ENCODE measurements at regions not wholly inside any gene's neighbourhood (a gene's known extent, or its start where the extent isn't known, plus 50 kb on each side); places are given as distances from the start of the nearest gene placed in this dataset.

DNA sequence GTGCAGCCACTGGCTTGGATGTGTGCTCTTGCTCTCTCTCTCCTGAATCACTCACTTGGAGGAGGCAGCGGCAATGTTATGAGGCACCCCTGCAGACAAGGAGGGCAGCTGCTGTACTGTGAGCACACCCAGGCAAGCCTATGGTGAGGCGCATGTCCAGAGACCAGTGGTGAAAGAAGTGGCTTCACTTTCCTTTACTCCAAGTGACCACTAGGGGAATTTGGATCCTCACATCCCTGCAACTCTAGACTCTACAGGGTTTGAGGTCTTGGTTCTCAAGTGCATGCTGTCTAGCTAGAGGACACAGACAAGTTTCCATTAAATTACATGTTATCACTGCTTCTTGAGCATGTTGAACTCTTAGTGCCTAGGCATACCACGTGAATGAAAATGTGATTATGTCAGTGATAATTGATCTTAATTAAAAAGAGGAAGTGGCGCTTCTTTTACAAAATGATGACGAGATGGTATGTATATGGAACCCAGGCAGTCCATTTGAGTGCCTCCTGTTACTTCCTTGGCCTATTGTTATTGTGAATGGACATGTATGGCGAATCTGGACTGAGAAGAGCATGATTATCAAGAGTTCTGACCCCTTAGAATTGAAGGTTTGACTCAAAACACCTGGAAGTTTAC lies 181.0 kb upstream of the CDH2 start:
- H4K20me1 ChIP-seq (ENCODE audit: control insufficient read depth, extremely low read depth, insufficient read depth, low read length) = no peaks in the 10 kb centered on the region
- no peaks in the 10 kb centered on the region for H3K27me3 ChIP-seq (ENCODE audit: control insufficient read depth, insufficient read depth, low read length)
- H3K4me2 ChIP-seq (ENCODE audit: extremely low read depth, insufficient read depth, low read length) = no peak overlapping the region
- H3K4me1 ChIP-seq (ENCODE audit: control insufficient read depth, extremely low read depth, insufficient read depth, low read length) = no peaks in the 10 kb centered on the region
- H3K27ac ChIP-seq (ENCODE audit: insufficient read depth, low read length) = no peak overlapping the region
- no peak overlapping the region for H2AFZ ChIP-seq (ENCODE audit: low read length)
- H3K79me2 ChIP-seq (ENCODE audit: control insufficient read depth, insufficient read depth, low read length) = no peaks in the 10 kb centered on the region
- H3K36me3 ChIP-seq (ENCODE audit: control insufficient read depth, insufficient read depth, low read length) = no peaks in the 10 kb centered on the region
- H3K4me3 ChIP-seq (replicated peaks in 1 of 4; ENCODE audit: control extremely low read depth in 1 of 4, insufficient read depth in 1 of 4, low read depth in 3 of 4, low read length in 4 of 4) = no peak overlapping the region
- no peak for DNase-seq (ENCODE audit: low read depth in 2 of 2)
- no peaks in the 10 kb centered on the region for H3K9me3 ChIP-seq (ENCODE audit: control insufficient read depth, insufficient read depth, low read depth, low read length)
- TF ChIP-seq EZH2 (IDR thresholded peaks at IDR 0.05; ENCODE audit: low read length, missing control alignments) = no peak
- TF ChIP-seq, protein P1, sequence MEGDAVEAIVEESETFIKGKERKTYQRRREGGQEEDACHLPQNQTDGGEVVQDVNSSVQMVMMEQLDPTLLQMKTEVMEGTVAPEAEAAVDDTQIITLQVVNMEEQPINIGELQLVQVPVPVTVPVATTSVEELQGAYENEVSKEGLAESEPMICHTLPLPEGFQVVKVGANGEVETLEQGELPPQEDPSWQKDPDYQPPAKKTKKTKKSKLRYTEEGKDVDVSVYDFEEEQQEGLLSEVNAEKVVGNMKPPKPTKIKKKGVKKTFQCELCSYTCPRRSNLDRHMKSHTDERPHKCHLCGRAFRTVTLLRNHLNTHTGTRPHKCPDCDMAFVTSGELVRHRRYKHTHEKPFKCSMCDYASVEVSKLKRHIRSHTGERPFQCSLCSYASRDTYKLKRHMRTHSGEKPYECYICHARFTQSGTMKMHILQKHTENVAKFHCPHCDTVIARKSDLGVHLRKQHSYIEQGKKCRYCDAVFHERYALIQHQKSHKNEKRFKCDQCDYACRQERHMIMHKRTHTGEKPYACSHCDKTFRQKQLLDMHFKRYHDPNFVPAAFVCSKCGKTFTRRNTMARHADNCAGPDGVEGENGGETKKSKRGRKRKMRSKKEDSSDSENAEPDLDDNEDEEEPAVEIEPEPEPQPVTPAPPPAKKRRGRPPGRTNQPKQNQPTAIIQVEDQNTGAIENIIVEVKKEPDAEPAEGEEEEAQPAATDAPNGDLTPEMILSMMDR (conservative IDR thresholded peaks at IDR 0.05 in 1 of 2, IDR thresholded peaks at IDR 0.05 in 1 of 2; ENCODE audit: low read depth in 1 of 2, low read length in 2 of 2) = no peak
- H3K9ac ChIP-seq (ENCODE audit: insufficient read depth, low read length) = no peak overlapping the region

DNA sequence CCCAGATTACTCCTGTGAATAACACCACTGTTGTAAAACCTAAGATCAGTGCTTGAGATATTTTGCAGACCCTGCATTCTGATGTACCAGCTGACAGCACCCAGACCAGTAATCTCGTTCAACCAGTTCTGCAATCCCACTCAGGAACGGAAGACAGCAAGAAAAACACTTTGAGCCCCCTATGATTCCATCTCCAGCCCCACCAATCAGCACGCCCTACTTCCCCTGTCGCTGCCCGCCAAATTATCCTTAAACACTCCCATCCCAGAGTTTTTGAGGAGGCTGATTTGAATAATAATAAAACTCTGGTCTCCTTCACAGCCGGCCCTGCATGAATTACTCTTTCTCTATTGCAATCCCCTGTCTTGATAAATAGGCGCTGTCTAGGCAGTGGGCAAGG lies 173.9 kb upstream of the CDH2 start:
- no peaks in the 10 kb centered on the region for H3K79me2 ChIP-seq (ENCODE audit: control insufficient read depth, insufficient read depth, low read length)
- no peaks in the 10 kb centered on the region for H3K4me1 ChIP-seq (ENCODE audit: control insufficient read depth, extremely low read depth, insufficient read depth, low read length)
- DNase-seq (ENCODE audit: low read depth in 2 of 2) = no peak
- no peak overlapping the region for H3K27ac ChIP-seq (ENCODE audit: insufficient read depth, low read length)
- H3K27me3 ChIP-seq (ENCODE audit: control insufficient read depth, insufficient read depth, low read length) = no peaks in the 10 kb centered on the region
- H3K9me3 ChIP-seq (ENCODE audit: control insufficient read depth, insufficient read depth, low read depth, low read length) = no peaks in the 10 kb centered on the region
- no peak overlapping the region for H3K9ac ChIP-seq (ENCODE audit: insufficient read depth, low read length)
- TF ChIP-seq, protein P1 (conservative IDR thresholded peaks at IDR 0.05 in 1 of 2, IDR thresholded peaks at IDR 0.05 in 1 of 2; ENCODE audit: low read depth in 1 of 2, low read length in 2 of 2) = no peak
- TF ChIP-seq EZH2 (IDR thresholded peaks at IDR 0.05; ENCODE audit: low read length, missing control alignments) = no peak
- H2AFZ ChIP-seq (ENCODE audit: low read length) = no peak overlapping the region
- H4K20me1 ChIP-seq (ENCODE audit: control insufficient read depth, extremely low read depth, insufficient read depth, low read length) = no peaks in the 10 kb centered on the region
- no peaks in the 10 kb centered on the region for H3K36me3 ChIP-seq (ENCODE audit: control insufficient read depth, insufficient read depth, low read length)
- H3K4me2 ChIP-seq (ENCODE audit: extremely low read depth, insufficient read depth, low read length) = no peak overlapping the region
- H3K4me3 ChIP-seq (replicated peaks in 1 of 4; ENCODE audit: control extremely low read depth in 1 of 4, insufficient read depth in 1 of 4, low read depth in 3 of 4, low read length in 4 of 4) = no peak overlapping the region

DNA sequence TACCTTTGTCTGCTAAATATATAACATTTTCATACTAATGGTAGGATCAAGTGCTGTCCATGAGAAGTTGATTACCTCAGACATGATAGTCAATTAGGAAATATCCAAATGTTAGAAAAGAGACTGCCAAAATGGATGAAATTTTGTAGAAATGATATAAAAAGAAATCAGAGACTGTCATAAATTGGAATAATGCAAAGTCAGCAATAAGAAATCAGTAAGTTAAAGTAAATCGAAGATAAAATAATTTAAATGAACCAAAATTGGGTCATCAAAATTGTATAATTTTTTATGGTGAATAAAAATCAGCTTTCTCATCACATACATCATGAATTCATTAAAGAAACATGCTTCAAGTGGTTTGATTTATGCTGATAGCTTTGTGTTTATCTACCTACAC lies 165.3 kb upstream of the CDH2 start:
- H3K36me3 ChIP-seq (ENCODE audit: control insufficient read depth, insufficient read depth, low read length) = no peaks in the 10 kb centered on the region
- no peak overlapping the region for H3K4me3 ChIP-seq (replicated peaks in 1 of 4; ENCODE audit: control extremely low read depth in 1 of 4, insufficient read depth in 1 of 4, low read depth in 3 of 4, low read length in 4 of 4)
- DNase-seq (ENCODE audit: low read depth in 2 of 2) = no peak
- no peaks in the 10 kb centered on the region for H3K9me3 ChIP-seq (ENCODE audit: control insufficient read depth, insufficient read depth, low read depth, low read length)
- no peaks in the 10 kb centered on the region for H3K4me1 ChIP-seq (ENCODE audit: control insufficient read depth, extremely low read depth, insufficient read depth, low read length)
- no peak overlapping the region for H3K27ac ChIP-seq (ENCODE audit: insufficient read depth, low read length)
- H2AFZ ChIP-seq (ENCODE audit: low read length) = no peak overlapping the region
- TF ChIP-seq EZH2 (IDR thresholded peaks at IDR 0.05; ENCODE audit: low read length, missing control alignments) = no peak
- TF ChIP-seq, protein P1 (conservative IDR thresholded peaks at IDR 0.05 in 1 of 2, IDR thresholded peaks at IDR 0.05 in 1 of 2; ENCODE audit: low read depth in 1 of 2, low read length in 2 of 2) = no peak
- no peaks in the 10 kb centered on the region for H3K27me3 ChIP-seq (ENCODE audit: control insufficient read depth, insufficient read depth, low read length)
- H3K9ac ChIP-seq (ENCODE audit: insufficient read depth, low read length) = no peak overlapping the region
- no peaks in the 10 kb centered on the region for H3K79me2 ChIP-seq (ENCODE audit: control insufficient read depth, insufficient read depth, low read length)
- H3K4me2 ChIP-seq (ENCODE audit: extremely low read depth, insufficient read depth, low read length) = no peak overlapping the region
- no peaks in the 10 kb centered on the region for H4K20me1 ChIP-seq (ENCODE audit: control insufficient read depth, extremely low read depth, insufficient read depth, low read length)

All from fibroblast of lung (primary cell).